HG02759 (cell line): ENCODE measurements at regions not wholly inside any gene's neighbourhood (a gene's known extent, or its start where the extent isn't known, plus 50 kb on each side); places are given as distances from the start of the nearest gene placed in this dataset.

Experiments
- ATAC-seq: cut with Tn5 transposase; IDR thresholded peaks from one replicate; pipeline ENCODE4 v1.9.1; 2021; ENCODE audit warnings: mild to moderate bottlenecking, moderate library complexity; ENCODE audit not compliant: unreplicated experiment

- no peak for ATAC-seq
Measured at GRCh38 chr11:116537709-116538108, 235.1 kb downstream of the BUD13 start.

- no peak for ATAC-seq
Measured at GRCh38 chr11:116537121-116537520, 235.7 kb downstream of the BUD13 start.

GRCh38 chr11:116536416-116536815 lies 236.4 kb downstream of the BUD13 start:
- no peak for ATAC-seq

GRCh38 chr11:116535994-116536393 lies 236.8 kb downstream of the BUD13 start:
- no peak for ATAC-seq

- no peak for ATAC-seq
Measured at GRCh38 chr11:116535120-116535519, 237.7 kb downstream of the BUD13 start.

GRCh38 chr11:116534270-116534975 lies 238.4 kb downstream of the BUD13 start:
- ATAC-seq, result no peak

GRCh38 chr11:116533186-116533825 lies 239.5 kb downstream of the BUD13 start:
- ATAC-seq, result no peak

GRCh38 chr11:116532066-116532465 lies 240.7 kb downstream of the BUD13 start:
- no peak for ATAC-seq

- ATAC-seq, result no peak
Measured at GRCh38 chr11:116530705-116531104, 242.1 kb downstream of the BUD13 start.

GRCh38 chr11:116529271-116529670 lies 243.5 kb downstream of the BUD13 start:
- ATAC-seq, result no peak

GRCh38 chr11:116527180-116527991 lies 245.4 kb downstream of the BUD13 start:
- ATAC-seq, result no peak

- no peak for ATAC-seq
Measured at GRCh38 chr11:116525961-116526495, 246.8 kb downstream of the BUD13 start.

GRCh38 chr11:116519499-116519898 lies 253.3 kb downstream of the BUD13 start:
- ATAC-seq, result peak; percentile 47

GRCh38 chr11:116518141-116518540 lies 254.6 kb downstream of the BUD13 start:
- no peak for ATAC-seq

- ATAC-seq, result no peak
Measured at GRCh38 chr11:116517584-116517983, 255.2 kb downstream of the BUD13 start.

GRCh38 chr11:116517077-116517476 lies 255.7 kb downstream of the BUD13 start:
- no peak for ATAC-seq

- ATAC-seq, result no peak
Measured at GRCh38 chr11:116515664-116516184, 257.1 kb downstream of the BUD13 start.

GRCh38 chr11:116513894-116514293 lies 258.9 kb downstream of the BUD13 start:
- ATAC-seq, result no peak

- ATAC-seq, result no peak
Measured at GRCh38 chr11:116513278-116513823, 259.4 kb downstream of the BUD13 start.

- no peak for ATAC-seq
Measured at GRCh38 chr11:116512841-116513240, 259.9 kb downstream of the BUD13 start.

- no peak for ATAC-seq
Measured at GRCh38 chr11:116511684-116512083, 261.1 kb downstream of the BUD13 start.
